ENCODE measurements at regions not wholly inside any gene's neighbourhood (a gene's known extent, or its start where the extent isn't known, plus 50 kb on each side); places are given as distances from the start of the nearest gene placed in this dataset.

- no peak for TF ChIP-seq CTCF (IDR thresholded peaks at IDR 0.05; ENCODE audit: poor library complexity)
- TF ChIP-seq EZH2 (IDR thresholded peaks at IDR 0.05; ENCODE audit: borderline replicate concordance) = no peak
These were observed 735.1 kb upstream of the SORCS1 start for GRCh38 chr10:107899502-107900062.
